Breast epithelium (tissue), 4 donors: ENCODE measurements at regions not wholly inside any gene's neighbourhood (a gene's known extent, or its start where the extent isn't known, plus 50 kb on each side); places are given as distances from the start of the nearest gene placed in this dataset.

Experiments
- DNase-seq, 2 donors: peaks; one replicate each; pipeline ENCODE4 v3.0.0-alpha.2; 2019; ENCODE audit warnings: low spot score in 2 of 2
- H3K27ac ChIP-seq, 2 donors: fragments of 200-600 bp; sonication (generic) in 1 of 2; one replicate each; pipeline ENCODE4 v1.5.1; 2016 to 2019; ENCODE audit warnings: mild to moderate bottlenecking in 1 of 2
- H3K27me3 ChIP-seq, 2 donors: fragments of 200-600 bp; sonication (generic) in 1 of 2; one replicate each; pipeline versions ENCODE4 v1.5.1 to v1.6.0; 2017 to 2019; ENCODE audit warnings: control low read depth in 1 of 2, mild to moderate bottlenecking in 1 of 2
- H3K36me3 ChIP-seq: fragments of 200-600 bp; one replicate; pipeline ENCODE4 v1.5.1; 2019
- H3K4me1 ChIP-seq, 2 donors: fragments of 200-600 bp; sonication (generic); one replicate each; pipeline ENCODE4 v1.5.1; 2016 to 2019; ENCODE audit warnings: control low read depth in 1 of 2
- H3K4me3 ChIP-seq, 3 donors: fragments of 200-600 bp; sonication (generic); 1 replicate in 2 of 3; 2 replicates in 1 of 3; pipeline ENCODE4 v1.5.1; 2016 to 2019; ENCODE audit warnings: mild to moderate bottlenecking in 3 of 3, moderate library complexity in 2 of 3
- H3K9me3 ChIP-seq, 2 donors: fragments of 200-600 bp; sonication (generic) in 1 of 2; one replicate each; pipeline ENCODE4 v1.5.1; 2016 to 2019; ENCODE audit warnings: control low read depth in 1 of 2
- CTCF ChIP-seq, 3 donors: fragments of 450-650 bp; IDR thresholded peaks; one replicate each; pipeline ENCODE4 v1.5.1; 2016 to 2017; ENCODE audit warnings: antibody characterized with exemption in 3 of 3, mild to moderate bottlenecking in 3 of 3, moderate library complexity in 3 of 3
- POLR2A ChIP-seq: fragments of 450-650 bp; IDR thresholded peaks from one replicate; pipeline ENCODE4 v1.6.1; 2016; ENCODE audit warnings: antibody characterized with exemption, mild to moderate bottlenecking, moderate library complexity
- POLR2AphosphoS5 ChIP-seq, 3 donors: sonication (generic); formaldehyde crosslinking; IDR thresholded peaks; one replicate each; pipeline ENCODE4 v1.6.1; 2017; ENCODE audit warnings: antibody characterized with exemption in 3 of 3
- intact Hi-C: fragments of 100-400 bp; cut with DNase I; formaldehyde crosslinking; loops from one replicate; pipeline ENCODE4 v1.15.1; 2023; ENCODE audit warnings: low total_unique reads

GRCh38 chr9:28671000-28671399, 1097.7 kb upstream of the C9orf72 start:
- TF ChIP-seq CTCF (IDR thresholded peaks at IDR 0.05) (no peak), POLR2AphosphoS5 (IDR thresholded peaks at IDR 0.05) (no peak), POLR2A (no peak)
- no peaks in the 10 kb centered on the region for H3K9me3 ChIP-seq
- no peak overlapping the region for H3K4me3 ChIP-seq
- H3K36me3 ChIP-seq = no peaks in the 10 kb centered on the region
- H3K27me3 ChIP-seq = no peaks in the 10 kb centered on the region
- intact Hi-C loops = no loop called here
- DNase-seq = no peak
- no peaks in the 10 kb centered on the region for H3K4me1 ChIP-seq
- no peak overlapping the region for H3K27ac ChIP-seq

DNA sequence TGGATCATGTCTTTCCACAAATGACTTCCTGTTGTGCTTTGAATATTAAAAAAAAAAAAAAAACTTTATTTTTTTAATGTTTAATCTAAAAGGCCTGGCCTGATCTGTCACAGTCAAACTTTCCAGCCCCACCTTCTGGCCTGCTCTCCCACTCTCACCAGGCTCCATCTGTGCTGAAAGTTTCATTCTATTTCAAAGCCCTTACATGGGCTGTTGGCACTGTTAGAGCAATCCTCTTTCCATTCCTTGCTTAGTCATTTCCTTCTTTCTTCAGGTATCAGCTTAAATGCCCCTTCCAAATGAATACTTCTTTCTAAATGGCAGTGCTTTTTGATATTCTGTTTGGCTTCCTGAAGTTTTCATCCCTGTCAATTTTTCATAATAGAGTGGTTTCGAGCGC, 1104.8 kb upstream of the C9orf72 start:
- intact Hi-C loops = no loop called here
- no peak for DNase-seq
- TF ChIP-seq CTCF (IDR thresholded peaks at IDR 0.05) (no peak), POLR2A (no peak), POLR2AphosphoS5 (IDR thresholded peaks at IDR 0.05) (no peak)
- Histone ChIP-seq H3K27me3 (no peaks in the 10 kb centered on the region), H3K27ac (no peak overlapping the region), H3K4me1 (no peaks in the 10 kb centered on the region), H3K9me3 (no peaks in the 10 kb centered on the region), H3K36me3 (no peaks in the 10 kb centered on the region), H3K4me3 (no peak overlapping the region)

GRCh38 chr9:28688172-28688571, 1114.9 kb upstream of the C9orf72 start:
- intact Hi-C loops = no loop called here
- Histone ChIP-seq H3K4me3 (no peak overlapping the region), H3K4me1 (no peaks in the 10 kb centered on the region), H3K27ac (no peak overlapping the region), H3K36me3 (no peaks in the 10 kb centered on the region), H3K27me3 (no peaks in the 10 kb centered on the region), H3K9me3 (no peaks in the 10 kb centered on the region)
- no peak for DNase-seq
- TF ChIP-seq POLR2A (no peak), POLR2AphosphoS5 (IDR thresholded peaks at IDR 0.05) (no peak), CTCF (IDR thresholded peaks at IDR 0.05) (no peak)

GRCh38 chr9:28692012-28692411, 1118.7 kb upstream of the C9orf72 start:
- no peak overlapping the region for H3K4me3 ChIP-seq
- H3K9me3 ChIP-seq = no peaks in the 10 kb centered on the region
- TF ChIP-seq POLR2A (no peak), POLR2AphosphoS5 (IDR thresholded peaks at IDR 0.05) (no peak), CTCF (IDR thresholded peaks at IDR 0.05) (no peak)
- no peak for DNase-seq
- no peaks in the 10 kb centered on the region for H3K4me1 ChIP-seq
- intact Hi-C loops = no loop called here
- no peaks in the 10 kb centered on the region for H3K27me3 ChIP-seq
- H3K27ac ChIP-seq = no peak overlapping the region
- H3K36me3 ChIP-seq = no peaks in the 10 kb centered on the region

- TF ChIP-seq POLR2A (no peak), POLR2AphosphoS5 (IDR thresholded peaks at IDR 0.05) (no peak), CTCF (IDR thresholded peaks at IDR 0.05) (no peak)
- Histone ChIP-seq H3K4me1 (no peaks in the 10 kb centered on the region), H3K27me3 (no peaks in the 10 kb centered on the region), H3K36me3 (no peaks in the 10 kb centered on the region), H3K4me3 (no peak overlapping the region), H3K27ac (no peak overlapping the region), H3K9me3 (peaks cover 5 to 14% of the 10 kb centered on the region in 2 donors)
- no peak for DNase-seq
- intact Hi-C loops = no loop called here
Measured at GRCh38 chr9:28696960-28697359, 1123.7 kb upstream of the C9orf72 start.
